ENCODE measurements at regions not wholly inside any gene's neighbourhood (a gene's known extent, or its start where the extent isn't known, plus 50 kb on each side); places are given as distances from the start of the nearest gene placed in this dataset.

- DNase-seq = no peak
These were observed 64.8 kb upstream of the ZNF536 start for GRCh38 chr19:30307191-30307974.

- no peak for DNase-seq
These were observed 63.0 kb upstream of the ZNF536 start for GRCh38 chr19:30309176-30309575.

GRCh38 chr19:30309905-30310601 lies 62.1 kb upstream of the ZNF536 start:
- DNase-seq = no peak

GRCh38 chr19:30310602-30311263 lies 61.5 kb upstream of the ZNF536 start:
- DNase-seq = no peak

- DNase-seq = no peak
These were observed 60.3 kb upstream of the ZNF536 start for GRCh38 chr19:30311911-30312310.

- DNase-seq = no peak
These were observed 59.4 kb upstream of the ZNF536 start for GRCh38 chr19:30312582-30313352.

GRCh38 chr19:30313353-30313750 lies 58.8 kb upstream of the ZNF536 start:
- no peak for DNase-seq

GRCh38 chr19:30314056-30314804 lies 58.0 kb upstream of the ZNF536 start:
- no peak for DNase-seq

- DNase-seq = no peak
These were observed 57.4 kb upstream of the ZNF536 start for GRCh38 chr19:30314805-30315155.

GRCh38 chr19:30315159-30315558 lies 57.0 kb upstream of the ZNF536 start:
- DNase-seq = no peak

GRCh38 chr19:30316000-30316491 lies 56.1 kb upstream of the ZNF536 start:
- DNase-seq = no peak

GRCh38 chr19:30316560-30317106 lies 55.6 kb upstream of the ZNF536 start:
- DNase-seq = no peak

- DNase-seq = no peak
These were observed 54.8 kb upstream of the ZNF536 start for GRCh38 chr19:30317403-30317802.

- DNase-seq = no peak
These were observed 53.9 kb upstream of the ZNF536 start for GRCh38 chr19:30318261-30318660.

GRCh38 chr19:30318936-30319335 lies 53.2 kb upstream of the ZNF536 start:
- no peak for DNase-seq

- DNase-seq = no peak
These were observed 52.8 kb upstream of the ZNF536 start for GRCh38 chr19:30319411-30319810.

- DNase-seq = no peak
These were observed 52.3 kb upstream of the ZNF536 start for GRCh38 chr19:30319876-30320275.

- DNase-seq = peak in 1 of 3 donors; percentile 17
These were observed 51.7 kb upstream of the ZNF536 start for GRCh38 chr19:30320466-30320865.

GRCh38 chr19:30320916-30321315 lies 51.3 kb upstream of the ZNF536 start:
- DNase-seq = peak in 1 of 3 donors; percentile 32
